OCI-LY3 (cell line): ENCODE measurements at regions not wholly inside any gene's neighbourhood (a gene's known extent, or its start where the extent isn't known, plus 50 kb on each side); places are given as distances from the start of the nearest gene placed in this dataset.

Experiments used
- CTCF ChIP-seq: fragments of 200-600, 300-600 bp; sonication (generic); IDR thresholded peaks from 2 replicates; pipeline ENCODE4 v1.5.1; 2014; ENCODE audit warnings: antibody characterized with exemption, low read length, low read depth
- EZH2phosphoT487 ChIP-seq: fragments of 200-600 bp; shearing (Covaris generic); IDR thresholded peaks from 2 replicates; pipeline ENCODE4 v1.6.1; 2018; ENCODE audit warnings: antibody characterized with exemption, mixed run types, low read depth

GRCh38 chr5:96245140-96246091, 187.6 kb downstream of the PCSK1 start:
- TF ChIP-seq CTCF, result no peak
- TF ChIP-seq EZH2phosphoT487, result no peak
